ENCODE measurements at regions not wholly inside any gene's neighbourhood (a gene's known extent, or its start where the extent isn't known, plus 50 kb on each side); places are given as distances from the start of the nearest gene placed in this dataset.
A peak's percentile ranks its signal among the peaks of the same experiment; 100 is the strongest.

DNA sequence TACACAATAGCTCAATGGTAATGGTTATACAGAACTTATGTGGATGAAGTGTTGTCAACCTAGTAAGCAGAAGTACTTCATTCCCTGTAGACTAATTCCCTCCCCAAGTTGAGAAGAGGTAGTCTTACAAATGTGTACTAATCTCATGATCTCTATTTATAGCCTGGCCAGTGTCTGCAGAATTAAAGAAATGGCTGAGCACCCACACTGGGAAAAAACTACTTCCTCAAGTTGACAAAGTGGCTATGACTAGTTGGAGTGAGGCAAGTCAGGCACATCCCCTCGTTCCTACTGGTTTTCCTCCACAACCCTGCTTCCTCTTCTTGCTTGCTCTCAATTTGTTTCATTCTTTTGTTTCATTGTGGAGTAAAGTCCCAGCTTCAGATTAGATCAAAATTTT lies 566.7 kb upstream of the ZNF717 start:
- peak; percentile 58 for DNase-seq

DNA sequence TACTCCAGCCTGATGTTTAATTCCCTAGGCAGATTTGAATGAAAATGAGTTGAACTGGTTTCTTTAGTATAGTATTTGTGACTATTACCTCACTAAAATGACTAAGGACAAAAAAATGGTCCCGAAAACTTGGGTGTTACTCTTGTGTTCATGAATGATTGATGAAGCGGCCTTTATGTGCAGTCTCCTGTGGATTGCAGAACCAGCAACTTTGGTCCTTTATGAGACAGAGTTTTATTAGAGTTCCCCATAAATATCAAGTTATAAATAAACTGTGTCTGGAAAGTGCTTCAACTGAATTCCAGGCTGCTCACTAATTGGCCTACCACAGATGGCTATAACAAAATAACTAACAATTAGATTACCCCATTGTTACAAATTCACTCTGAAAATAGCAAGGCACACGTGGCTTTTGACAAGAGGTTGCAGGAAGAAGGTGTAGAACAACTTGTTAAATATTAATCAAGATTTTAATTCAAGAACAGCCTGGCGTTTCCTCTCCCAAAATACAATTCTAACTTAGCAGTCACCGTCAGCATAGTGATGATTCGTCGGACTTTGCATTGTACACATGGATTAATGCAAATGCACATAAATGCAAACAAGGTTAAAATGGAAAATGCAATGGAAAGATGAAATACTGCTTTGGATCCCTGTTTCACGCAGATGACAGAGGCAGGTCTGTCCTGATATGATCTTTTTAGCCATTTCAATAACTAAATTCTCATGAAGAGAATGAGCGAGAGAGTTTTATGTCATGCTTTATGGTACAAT lies 567.3 kb upstream of the ZNF717 start:
- no peak for DNase-seq

DNA sequence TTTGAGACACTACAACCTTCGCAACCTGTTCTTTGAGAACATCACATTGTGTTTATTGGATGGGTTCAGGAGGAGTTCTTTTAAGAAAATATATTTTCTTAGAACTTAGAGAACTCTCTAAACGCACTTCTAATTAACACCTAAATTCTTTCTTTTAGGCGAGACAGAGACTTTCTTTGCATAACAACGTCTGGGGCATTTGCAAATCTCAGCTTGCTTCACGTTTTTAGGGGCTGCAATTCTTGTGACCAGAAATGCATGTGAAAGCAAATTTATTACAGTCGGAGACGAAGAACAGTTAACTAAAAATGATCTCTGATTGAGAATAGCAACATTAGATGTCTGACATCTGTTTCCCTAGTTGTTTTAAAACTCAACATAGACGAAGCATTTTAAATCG lies 568.3 kb upstream of the ZNF717 start:
- DNase-seq = no peak

DNA sequence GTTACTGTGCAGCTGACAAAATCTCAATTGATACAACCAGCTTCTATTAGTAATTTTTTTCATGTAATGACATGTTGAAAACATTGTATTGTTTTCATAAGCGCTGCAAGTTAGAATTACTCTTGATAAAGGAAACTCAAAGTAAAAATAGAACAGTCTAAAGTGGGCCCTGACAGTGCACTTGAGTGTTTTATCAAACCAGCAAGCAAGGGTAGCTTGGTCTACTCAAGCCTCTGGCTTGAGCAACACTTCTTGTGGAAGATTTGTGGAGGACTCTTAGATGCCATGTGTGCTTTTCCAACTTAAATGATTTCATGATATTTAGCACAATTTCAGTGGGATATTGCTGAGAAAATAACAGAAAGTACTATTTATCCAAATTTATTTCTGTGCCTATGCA lies 575.7 kb upstream of the ZNF717 start:
- DNase-seq = no peak

DNA sequence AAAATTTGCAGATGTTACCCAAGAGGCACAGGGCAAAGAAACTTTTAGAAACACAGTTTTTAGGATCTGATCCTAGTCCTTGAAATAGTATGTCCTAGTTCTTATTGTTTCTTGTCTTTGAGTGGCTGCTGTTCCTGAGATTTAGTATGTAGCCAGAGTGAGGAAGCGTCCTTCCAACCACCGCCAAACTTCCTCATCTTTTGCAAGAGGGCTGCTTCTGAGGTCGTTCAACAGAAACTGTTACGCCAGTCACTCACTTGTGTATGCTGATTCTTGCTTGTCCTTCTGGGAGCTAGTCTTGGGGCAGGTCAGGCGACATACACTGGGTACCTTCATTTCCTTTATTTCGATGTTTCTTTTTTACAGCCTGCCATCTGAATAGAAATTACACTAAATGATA lies 577.3 kb upstream of the ZNF717 start:
- DNase-seq = peak; percentile 24

DNA sequence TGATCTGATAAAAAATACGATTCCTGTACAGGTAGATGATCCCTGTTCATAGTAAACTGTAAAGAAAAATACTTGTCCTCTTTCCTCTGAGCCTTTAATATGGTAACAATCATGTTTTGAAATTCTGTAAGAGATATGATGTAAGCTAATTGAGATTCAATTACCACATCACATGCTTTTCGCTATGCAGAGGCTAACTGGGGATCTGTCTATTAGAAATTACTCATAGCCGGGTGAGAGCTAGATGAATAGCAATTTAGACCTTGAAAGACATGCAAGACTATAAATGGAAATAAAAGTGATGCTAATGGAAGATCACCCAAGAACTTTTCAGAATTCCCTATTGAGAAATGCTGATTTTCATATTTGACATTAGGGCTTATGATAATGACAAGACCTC lies 579.9 kb upstream of the ZNF717 start:
- no peak for DNase-seq

DNA sequence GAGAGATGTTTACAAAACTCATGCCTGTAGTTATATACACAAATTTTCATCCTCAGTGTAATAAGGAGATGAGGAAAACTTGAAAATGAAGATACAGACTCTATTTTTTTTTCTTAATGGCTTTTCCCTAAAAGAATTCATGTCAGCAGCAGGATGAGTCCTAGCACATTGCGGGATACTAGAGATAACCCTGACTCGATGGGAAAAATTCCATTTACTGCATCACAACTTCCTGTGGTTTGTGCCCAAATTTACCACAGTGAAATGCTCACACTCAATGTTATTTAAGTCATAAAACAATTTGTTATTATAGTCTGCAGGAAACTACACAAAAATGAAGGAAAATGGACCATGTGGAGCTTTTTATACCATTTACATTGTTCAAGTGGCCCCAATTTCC lies 581.9 kb upstream of the ZNF717 start:
- no peak for DNase-seq

DNA sequence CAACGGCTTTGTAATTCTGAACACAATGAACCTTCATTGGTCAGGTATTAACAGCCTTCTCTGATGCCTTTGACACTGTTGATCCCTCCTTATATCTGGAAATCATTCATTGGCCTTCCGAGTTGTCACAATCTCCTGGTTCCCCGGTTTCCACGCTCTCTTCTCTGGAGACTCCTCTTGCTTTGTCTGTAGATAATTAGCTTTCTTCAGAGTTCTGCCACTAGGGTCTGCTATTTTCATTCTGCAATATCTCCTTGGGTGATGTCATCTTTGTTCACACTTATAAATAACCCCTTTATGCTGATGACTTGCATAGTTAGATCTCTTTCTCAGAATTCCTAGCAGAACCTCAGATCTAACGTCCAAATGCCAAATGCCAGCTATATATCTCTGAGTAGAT lies 583.8 kb upstream of the ZNF717 start:
- DNase-seq = peak; percentile 5

DNA sequence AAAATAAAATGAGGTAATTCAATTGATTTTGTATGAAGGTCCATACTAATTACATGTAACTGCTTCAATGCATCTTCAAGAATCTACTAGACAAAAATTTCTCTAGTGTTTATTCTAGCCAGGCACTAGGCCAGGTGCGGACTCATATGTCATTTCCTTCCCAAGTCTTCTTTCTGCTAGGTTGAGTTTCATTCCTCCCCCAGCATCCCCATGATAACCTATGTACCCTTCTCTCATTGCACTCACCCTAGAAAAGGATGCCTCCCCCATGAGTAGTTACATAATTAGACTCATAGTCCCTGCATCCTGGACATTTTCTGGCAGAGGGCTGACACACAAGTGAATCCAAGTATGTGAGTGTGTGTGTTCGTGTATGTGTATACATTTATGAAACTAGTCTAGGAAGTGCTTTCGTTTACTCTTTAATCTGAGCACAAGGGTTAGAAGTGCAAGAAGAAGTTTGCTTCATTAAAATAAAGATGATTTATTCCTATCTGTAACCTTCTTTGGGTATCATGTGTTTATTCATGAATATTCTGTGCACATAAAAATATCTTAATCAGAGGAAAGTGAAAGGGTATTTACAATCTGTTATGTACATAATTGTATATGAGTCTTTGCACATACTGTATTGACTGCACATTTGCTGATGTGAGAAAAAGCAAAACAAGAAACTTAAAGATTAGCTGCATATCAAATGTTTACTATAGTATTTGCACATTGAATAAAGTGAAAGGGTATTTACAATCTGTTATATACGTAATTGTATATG lies 585.6 kb upstream of the ZNF717 start:
- DNase-seq = no peak

DNA sequence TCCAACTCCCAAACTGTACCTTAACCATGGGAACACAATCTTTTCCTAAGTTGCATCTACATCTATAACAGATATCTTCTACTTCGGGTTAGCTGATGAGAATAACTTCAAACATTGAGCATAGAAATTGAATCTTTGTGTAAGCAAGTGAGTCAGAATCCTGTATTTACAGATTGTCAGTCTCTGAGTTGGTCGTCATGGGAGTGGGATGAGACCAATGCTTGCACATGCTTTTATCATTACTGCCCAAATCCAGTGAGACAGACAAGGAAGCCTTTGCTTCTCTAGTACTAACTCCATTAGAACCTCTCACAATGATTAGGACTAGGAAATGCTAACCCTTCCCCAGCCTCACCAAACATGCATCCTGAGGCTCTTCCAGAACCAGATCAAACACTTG lies 587.1 kb upstream of the ZNF717 start:
- DNase-seq = no peak

DNA sequence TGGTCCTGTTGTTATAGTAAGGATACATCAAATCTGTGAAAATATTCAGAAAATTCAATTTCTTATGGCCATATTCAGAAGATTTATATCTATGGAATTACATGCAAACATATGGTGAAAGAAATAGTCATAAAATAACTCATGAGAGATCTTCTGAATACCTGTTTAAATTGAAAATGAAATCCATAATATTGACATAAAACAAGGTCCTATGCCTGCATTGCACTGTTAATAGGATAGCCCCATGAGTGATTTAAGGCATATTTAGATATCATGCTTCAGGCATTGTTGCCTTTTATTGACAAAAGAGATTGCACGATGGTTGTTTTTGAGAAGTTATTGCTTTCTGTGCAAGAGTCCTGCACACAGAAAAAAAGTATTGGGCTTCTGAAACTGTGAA lies 591.7 kb upstream of the ZNF717 start:
- DNase-seq = no peak

DNA sequence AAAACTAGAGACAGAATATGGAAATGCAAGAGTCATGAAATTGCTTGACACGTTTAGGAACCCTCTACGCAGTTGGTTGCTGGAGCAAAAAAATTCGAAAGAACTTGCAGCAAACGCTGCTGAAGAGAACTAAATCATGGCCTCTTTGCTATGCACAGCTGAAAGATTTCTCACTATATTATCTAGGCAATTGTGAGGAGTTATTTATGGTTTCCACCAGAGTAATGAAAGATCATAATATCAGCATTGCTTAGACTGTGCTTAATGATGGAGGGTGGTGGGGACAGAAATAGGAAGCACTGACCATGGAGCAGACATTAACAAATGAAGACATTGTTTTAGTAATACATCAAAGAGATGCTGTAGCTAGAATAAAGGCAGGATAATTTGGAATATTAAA lies 593.4 kb upstream of the ZNF717 start:
- no peak for DNase-seq

DNA sequence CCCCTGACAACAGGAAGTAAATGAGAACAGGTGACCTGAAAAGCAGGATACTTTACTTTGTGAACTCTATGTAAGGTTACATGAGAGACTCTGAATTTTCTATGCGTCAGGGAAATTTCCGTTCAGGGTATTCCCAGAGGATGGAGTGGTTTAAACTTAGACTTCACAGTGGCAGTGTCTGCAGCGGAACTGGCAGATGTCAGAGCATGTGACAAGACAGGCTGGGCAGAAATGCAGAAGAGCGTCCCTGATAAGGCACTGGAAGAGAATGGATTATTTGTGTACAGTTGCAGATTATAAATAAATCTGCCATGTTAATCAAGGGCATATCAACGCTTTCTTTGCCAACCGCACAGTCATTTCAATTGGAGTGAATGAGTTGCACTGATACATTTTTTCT lies 598.4 kb upstream of the ZNF717 start:
- no peak for DNase-seq

DNA sequence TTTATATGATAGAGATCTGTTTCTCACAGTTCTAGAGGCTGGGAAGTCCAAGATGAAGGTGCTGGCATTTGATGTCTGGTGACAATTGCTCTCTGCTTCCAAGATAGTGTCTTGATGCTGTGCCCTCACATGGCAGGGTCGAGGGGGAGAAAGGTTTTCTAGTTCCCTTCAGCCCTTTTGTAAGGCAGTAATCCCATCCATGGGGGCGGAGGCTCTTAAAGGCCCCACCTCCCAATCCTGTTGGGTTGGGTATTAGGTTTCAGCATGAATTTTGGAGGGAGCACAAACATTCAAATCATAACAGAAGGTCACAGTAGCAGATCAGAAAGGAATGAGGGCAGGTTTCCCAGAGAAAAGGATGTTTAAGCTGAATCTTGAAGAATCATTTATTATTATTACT lies 601.7 kb upstream of the ZNF717 start:
- DNase-seq = no peak

DNA sequence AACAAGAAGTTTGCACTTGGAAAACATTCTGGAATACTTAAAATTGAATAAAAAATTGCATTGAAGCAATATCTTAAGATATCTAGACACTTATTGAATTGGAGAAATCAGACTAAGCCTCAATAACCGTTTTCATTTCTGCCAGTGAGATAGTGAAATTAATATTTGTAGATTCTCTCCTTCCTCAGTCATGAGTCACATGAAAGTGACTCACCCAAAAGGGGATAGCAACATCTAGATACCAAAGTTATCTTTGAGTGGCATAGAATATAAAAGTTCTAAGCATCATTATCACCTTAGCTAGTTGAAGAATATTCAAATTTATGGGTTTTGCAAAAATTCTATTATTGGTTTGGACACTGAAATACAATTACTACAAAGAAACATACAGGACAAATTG lies 614.8 kb upstream of the ZNF717 start:
- DNase-seq = no peak

DNA sequence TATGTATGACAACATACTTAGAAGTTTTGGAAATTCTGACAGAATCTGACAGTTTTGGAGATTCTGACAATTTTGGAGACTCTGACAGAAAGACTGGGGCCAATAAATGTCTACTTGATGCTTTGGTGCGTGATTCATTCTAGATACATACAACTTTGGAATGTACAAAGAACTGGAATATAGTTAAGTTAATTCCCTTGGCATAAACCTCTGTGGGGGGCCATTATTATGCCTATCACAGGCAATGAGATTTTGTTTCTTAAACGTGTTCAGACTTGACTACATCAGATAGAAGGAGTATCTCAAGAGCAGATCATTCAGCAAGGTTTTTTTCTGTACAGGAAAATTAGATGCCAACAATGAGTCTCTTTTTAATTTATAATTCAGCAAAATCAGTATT lies 617.6 kb upstream of the ZNF717 start:
- no peak for DNase-seq

DNA sequence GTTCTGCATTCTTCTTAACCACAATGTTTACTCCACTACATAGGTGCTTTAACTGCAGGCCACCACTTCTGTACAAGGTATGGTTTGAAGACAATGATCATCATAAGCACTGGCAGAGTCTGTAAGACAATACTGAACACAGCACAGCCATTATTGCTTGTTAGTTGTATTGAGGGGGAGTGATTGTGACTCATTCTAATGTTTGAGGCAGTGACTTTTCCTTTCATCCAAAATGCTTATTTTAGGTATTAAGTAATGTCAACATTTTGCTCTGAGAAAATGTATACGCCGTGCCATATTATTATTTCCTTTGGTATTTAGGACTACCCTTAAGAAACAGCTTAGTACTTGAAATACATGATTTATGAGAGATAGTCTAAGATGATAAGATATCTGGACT lies 618.2 kb upstream of the ZNF717 start:
- DNase-seq = no peak

DNA sequence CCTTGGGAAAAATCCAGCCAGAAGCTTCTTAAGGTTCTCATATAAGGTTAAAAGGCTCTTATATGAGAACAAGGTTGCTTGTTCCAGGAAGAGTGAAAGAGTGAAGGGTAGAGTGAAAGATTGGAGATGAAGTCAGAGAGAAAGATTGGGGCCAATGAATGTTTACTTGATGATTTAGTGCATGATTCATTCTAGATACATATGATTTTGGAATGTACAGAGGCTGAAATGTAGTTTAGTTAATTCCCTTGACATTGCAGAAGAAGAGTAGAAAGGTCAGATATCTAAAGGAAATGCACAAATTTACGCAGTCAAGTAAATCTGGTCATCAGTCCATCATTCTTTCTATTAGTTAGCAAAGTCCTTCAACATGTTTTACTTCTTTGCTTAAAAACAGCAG lies 619.8 kb upstream of the ZNF717 start:
- DNase-seq = no peak

DNA sequence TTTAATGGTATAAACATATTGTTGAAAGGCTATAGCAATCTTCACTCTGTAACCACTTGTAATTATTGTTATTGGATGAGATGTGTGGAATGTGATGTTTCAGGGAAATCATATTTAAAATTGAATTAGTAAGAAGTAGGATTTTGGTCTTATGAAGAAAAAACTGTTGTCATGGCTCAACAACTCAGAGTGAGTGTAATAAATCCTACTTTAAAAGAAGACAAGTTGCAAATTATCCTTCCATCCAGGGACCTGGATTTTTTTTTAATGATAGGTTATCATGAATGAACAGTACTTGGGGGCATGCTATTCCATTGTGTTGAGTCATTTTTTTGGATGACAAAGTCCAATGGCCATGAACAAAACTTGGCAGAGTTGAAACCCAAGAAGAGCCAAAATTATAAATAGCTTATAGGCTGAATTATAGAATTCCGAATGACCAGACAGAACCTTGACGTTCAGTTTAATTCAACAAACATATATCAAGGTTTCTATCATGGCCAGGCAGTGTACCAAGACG lies 625.5 kb upstream of the ZNF717 start:
- no peak for DNase-seq

DNA sequence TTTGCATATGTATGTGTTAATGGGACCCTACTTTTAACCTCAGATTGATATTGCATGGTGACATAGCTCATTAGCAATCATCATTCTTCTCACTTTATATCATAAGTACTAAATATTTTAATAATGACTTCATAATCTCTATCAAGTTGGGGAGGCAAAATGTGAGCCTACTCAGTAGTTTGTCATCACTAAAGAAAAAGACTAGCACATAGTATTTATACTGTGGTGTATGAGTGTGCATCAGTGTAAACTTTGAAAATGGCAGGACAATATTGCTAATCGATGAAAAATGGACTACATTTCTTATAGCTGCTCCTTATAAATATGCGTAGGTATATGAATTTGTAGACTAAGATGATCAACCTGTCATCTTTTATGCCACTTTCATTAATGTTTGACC lies 624.5 kb upstream of the ROBO2 start:
- DNase-seq = no peak

DNA sequence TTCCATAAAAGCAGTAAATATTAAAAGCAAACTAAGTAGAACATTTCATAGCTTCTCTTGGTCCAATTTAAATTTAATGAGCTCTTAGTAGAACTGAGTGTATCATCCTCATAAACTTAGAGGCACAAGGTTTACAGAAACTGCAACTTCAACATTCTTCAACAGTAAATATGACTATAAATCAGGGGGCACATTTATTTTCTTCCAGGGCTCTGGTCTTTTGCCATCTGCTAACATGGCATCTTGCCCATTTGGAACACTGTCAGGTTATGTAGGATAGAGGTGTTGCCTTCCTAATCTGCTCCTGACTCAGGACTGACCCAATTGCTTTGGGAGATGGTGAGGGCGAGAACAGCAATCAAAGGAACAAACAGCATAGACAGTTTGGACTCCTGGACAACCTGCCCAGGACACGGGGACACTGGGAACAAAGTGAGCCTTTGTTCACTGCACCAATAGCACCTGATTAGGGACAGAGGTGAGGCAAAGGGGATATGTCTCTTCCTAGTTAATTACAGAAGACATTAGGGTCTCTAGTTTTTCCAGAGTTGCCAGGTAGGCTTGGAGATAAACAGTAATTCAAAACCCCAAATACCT lies 610.2 kb upstream of the ROBO2 start:
- DNase-seq = no peak

DNA sequence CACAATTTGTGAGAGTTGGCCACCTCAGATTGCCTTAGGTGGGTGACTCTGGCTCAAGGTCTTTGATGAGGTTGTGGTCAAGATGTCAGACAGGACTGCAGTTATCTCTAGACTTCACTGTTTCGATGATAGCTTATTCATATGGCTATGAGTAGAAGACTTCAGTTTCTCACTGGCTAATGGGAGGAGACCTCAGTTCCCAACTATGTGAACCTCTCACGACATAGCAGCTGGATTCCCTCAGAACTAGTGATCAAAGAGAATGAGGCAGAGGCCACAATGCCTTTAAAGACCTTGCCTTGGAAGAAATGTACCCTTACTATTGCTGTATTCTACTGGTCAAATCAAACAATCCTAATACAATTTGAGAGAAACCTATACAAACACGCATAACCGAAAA lies 607.5 kb upstream of the ROBO2 start:
- no peak for DNase-seq

DNA sequence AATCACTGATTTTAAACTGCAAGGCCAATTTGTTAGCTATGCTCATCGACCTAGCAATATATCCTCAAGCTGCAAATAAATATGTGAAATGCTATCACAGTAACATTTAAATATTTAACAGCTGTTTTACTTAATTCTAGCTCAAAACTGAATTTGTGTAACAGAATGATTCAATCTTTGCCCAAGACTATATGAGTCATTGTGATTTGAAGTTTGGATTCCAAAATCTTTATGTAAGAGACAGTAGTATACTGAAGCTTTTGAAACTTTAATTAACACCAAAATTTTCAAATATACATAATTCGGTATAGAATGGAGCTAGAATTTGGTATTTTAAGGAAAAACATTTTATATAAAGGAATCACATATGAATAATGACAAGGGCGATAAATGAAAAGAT lies 603.0 kb upstream of the ROBO2 start:
- no peak for DNase-seq

DNA sequence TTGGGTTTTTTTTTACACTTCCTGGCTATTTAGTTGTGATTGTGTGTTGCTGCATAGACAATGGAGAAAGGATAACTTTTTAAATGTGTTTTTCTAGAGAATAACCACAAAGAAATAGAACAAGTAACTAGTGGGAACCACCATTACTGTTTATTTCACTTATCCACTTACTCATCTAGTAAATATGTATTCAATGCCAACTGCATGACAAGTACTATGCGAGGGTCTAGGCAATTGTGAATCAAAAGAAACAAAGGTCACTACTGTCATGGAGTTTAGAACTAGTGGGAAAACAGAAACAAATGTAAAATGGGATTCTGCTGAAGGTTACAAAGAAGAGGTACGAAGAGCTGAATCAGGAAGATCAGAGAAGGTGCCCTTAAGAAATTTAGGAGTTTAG lies 600.9 kb upstream of the ROBO2 start:
- no peak for DNase-seq
